Esophagus squamous epithelium (tissue), 5 donors: ENCODE measurements at regions not wholly inside any gene's neighbourhood (a gene's known extent, or its start where the extent isn't known, plus 50 kb on each side); places are given as distances from the start of the nearest gene placed in this dataset.

Source experiments
- DNase-seq: peaks from one replicate; lab custom pipeline; 2025; lab: John Stamatoyannopoulos, UW
- H3K27ac ChIP-seq, 4 donors: fragments of 200-600 bp; sonication (generic); one replicate each; pipeline ENCODE4 v1.5.1; 2016 to 2019; ENCODE audit warnings: mild to moderate bottlenecking in 1 of 4
- H3K27me3 ChIP-seq, 4 donors: fragments of 200-600 bp; sonication (generic); 1 replicate in 3 of 4; 2 replicates in 1 of 4; pipeline versions ENCODE4 v1.5.1 to v1.6.0; 2017 to 2021; ENCODE audit warnings: antibody characterized with exemption in 1 of 4
- H3K36me3 ChIP-seq, 3 donors: fragments of 200-600 bp; sonication (generic); one replicate each; pipeline ENCODE4 v1.5.1; 2016 to 2019
- H3K4me1 ChIP-seq, 3 donors: fragments of 200-600 bp; sonication (generic); one replicate each; pipeline ENCODE4 v1.5.1; 2017 to 2019
- H3K4me3 ChIP-seq, 4 donors: fragments of 200-600 bp; sonication (generic); 1 replicate in 3 of 4; 2 replicates in 1 of 4; pipeline ENCODE4 v1.5.1; 2016 to 2019; ENCODE audit warnings: mild to moderate bottlenecking in 2 of 4, moderate library complexity in 1 of 4
- H3K9me3 ChIP-seq, 3 donors: fragments of 200-600 bp; sonication (generic); one replicate each; pipeline ENCODE4 v1.5.1; 2016 to 2019
- POLR2A ChIP-seq, 4 donors: fragments of 450-650 bp; IDR thresholded peaks; one replicate each; pipeline ENCODE4 v1.6.1; 2017; ENCODE audit warnings: antibody characterized with exemption in 4 of 4, mild to moderate bottlenecking in 4 of 4, moderate library complexity in 3 of 4
- WGBS, 2 donors: methylation state at CpG; one replicate each; pipeline ENCODE4 v1.1.5; 2018; 5-methylcytosine and 5-hydroxymethylcytosine counted together
- intact Hi-C: fragments of 100-400 bp; cut with DNase I; formaldehyde crosslinking; loops from one replicate; pipeline ENCODE4 v1.15.0; 2022
- TF ChIP-seq, protein P1 (sequence below), 6 experiments: fragments of 450-650 bp in 4 of 6; fragments of 200-600 bp in 2 of 6; sonication (generic) in 2 of 6; IDR thresholded peaks; one replicate each; pipeline ENCODE4 v1.5.1; 2016 to 2019; ENCODE audit warnings: antibody characterized with exemption in 6 of 6, mild to moderate bottlenecking in 4 of 6, moderate library complexity in 4 of 6
- donor health status: DM: yes; HTN: yes; CAD: no.

DNA sequence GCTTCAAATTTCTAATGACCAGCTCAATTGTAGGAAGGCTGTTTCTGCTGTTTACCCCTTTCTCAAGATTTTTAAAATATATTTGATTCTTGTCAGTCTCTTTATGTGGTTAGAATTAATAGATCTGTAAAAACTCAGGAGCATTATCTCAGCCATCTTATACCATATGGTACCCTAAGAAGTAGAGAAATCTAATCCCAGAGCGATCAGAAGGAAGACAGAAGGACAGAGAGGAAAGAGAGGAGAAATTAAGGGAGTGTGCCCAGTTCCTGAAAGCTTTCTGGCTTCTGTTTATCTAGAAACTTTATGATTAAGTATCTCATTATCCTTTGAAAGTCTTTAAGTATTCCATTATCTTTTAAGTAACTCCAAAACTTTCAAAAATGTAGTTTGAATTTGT lies 152.1 kb upstream of the NAV3 start:
- Histone ChIP-seq H3K36me3 (no peaks in the 10 kb centered on the region), H3K4me3 (no peak overlapping the region), H3K27ac (no peak overlapping the region), H3K4me1 (peaks cover 0 to 4% (median 0%) of the 10 kb centered on the region in 3 donors), H3K27me3 (no peaks in the 10 kb centered on the region), H3K9me3 (no peaks in the 10 kb centered on the region)
- intact Hi-C loops = no loop called here
- TF ChIP-seq, protein P1, sequence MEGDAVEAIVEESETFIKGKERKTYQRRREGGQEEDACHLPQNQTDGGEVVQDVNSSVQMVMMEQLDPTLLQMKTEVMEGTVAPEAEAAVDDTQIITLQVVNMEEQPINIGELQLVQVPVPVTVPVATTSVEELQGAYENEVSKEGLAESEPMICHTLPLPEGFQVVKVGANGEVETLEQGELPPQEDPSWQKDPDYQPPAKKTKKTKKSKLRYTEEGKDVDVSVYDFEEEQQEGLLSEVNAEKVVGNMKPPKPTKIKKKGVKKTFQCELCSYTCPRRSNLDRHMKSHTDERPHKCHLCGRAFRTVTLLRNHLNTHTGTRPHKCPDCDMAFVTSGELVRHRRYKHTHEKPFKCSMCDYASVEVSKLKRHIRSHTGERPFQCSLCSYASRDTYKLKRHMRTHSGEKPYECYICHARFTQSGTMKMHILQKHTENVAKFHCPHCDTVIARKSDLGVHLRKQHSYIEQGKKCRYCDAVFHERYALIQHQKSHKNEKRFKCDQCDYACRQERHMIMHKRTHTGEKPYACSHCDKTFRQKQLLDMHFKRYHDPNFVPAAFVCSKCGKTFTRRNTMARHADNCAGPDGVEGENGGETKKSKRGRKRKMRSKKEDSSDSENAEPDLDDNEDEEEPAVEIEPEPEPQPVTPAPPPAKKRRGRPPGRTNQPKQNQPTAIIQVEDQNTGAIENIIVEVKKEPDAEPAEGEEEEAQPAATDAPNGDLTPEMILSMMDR (IDR thresholded peaks at IDR 0.05) = no peak
- no peak for TF ChIP-seq POLR2A (IDR thresholded peaks at IDR 0.05)
- DNase-seq = no peak
- 43 to 57% methylated on average over 1 of the region's 1 CpG for WGBS, 2 donors

DNA sequence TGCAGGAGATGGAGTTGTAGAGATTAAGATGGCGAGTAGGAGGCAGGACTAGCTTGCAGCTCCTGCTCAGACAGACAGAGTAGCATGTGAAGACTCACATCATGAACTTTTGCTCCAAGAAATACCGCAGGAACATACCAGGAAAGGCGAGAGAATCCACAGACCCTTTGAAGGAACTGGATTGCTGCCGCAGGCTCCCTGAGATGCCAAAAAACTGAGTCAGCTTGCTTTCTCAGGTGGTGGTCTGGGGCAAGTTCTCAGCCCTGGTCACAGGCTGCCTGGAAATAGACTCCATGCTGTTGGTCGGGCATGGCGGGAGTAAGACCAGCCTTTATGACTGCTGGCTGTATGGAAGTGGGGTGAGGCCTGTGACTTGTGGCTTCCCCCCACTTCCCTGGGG lies 163.6 kb upstream of the NAV3 start:
- intact Hi-C loops = no loop called here
- Histone ChIP-seq H3K27me3 (no peaks in the 10 kb centered on the region), H3K36me3 (no peaks in the 10 kb centered on the region), H3K4me3 (no peak overlapping the region), H3K27ac (no peak overlapping the region), H3K9me3 (no peaks in the 10 kb centered on the region), H3K4me1 (no peaks in the 10 kb centered on the region)
- DNase-seq = no peak
- 71 to 78% methylated on average over 5 to 6 of the region's 6 CpGs for WGBS, 2 donors
- TF ChIP-seq, protein P1 (IDR thresholded peaks at IDR 0.05) = no peak
- TF ChIP-seq POLR2A (IDR thresholded peaks at IDR 0.05) = no peak

DNA sequence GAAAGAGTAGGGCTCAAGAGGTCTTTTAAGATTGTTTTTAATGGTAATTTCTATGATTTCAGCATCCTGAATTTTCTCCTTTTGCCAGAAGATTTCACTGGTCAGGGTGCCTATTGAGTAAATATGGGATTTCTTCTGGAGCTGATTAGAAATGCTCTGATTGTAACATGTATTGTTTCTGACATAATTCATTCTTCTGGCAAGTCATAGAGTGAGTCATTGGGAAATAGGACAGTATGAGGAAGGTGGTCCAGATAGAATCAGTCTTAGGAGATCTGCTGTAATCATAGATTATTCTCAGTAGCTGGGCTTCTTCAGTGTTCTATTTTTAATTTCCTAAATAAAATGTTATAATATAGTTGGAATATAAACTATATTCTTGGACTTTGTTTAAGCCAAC lies 182.0 kb upstream of the NAV3 start:
- intact Hi-C loops = no loop called here
- DNase-seq = no peak
- H3K4me1 ChIP-seq = no peaks in the 10 kb centered on the region
- TF ChIP-seq, protein P1 (IDR thresholded peaks at IDR 0.05) = no peak
- TF ChIP-seq POLR2A (IDR thresholded peaks at IDR 0.05) = no peak
- H3K9me3 ChIP-seq = no peaks in the 10 kb centered on the region
- H3K4me3 ChIP-seq = no peak overlapping the region
- H3K36me3 ChIP-seq = no peaks in the 10 kb centered on the region
- no peak overlapping the region for H3K27ac ChIP-seq
- no peaks in the 10 kb centered on the region for H3K27me3 ChIP-seq

DNA sequence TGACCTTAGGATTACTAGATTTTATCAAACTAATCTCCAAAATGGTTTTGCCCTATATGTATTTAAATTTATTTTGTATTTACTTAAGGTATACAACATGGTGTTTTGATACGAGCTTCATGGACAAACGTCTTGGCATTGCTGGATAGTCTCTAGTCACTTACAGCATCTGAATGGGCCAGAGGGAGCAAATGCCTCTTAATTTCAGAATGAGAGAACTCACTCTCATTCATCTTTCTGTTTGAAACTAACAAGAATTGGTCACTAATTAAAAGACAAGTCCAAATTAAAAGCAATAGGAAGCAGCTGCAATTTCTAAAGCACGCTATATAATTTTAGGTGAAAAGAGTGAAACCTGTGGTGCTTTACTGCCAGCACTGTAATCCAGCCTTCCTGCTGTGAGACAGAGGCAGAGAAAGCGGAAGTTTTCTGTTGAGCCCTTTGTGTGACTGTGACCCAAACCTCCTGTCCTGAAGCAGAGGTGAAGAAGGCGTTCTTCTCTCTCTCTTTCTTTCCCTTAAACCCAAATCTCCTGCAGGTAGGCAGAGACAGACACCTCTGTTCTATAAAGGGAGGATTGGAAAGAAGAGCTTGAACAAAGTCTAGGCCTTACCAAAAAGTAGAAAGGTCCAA lies 184.6 kb upstream of the NAV3 start:
- H3K27ac ChIP-seq = no peak overlapping the region
- no peaks in the 10 kb centered on the region for H3K27me3 ChIP-seq
- DNase-seq = no peak
- H3K36me3 ChIP-seq = no peaks in the 10 kb centered on the region
- WGBS, 2 donors = 67 to 77% methylated on average over 5 of the region's 5 CpGs
- TF ChIP-seq, protein P1 (IDR thresholded peaks at IDR 0.05) = no peak
- TF ChIP-seq POLR2A (IDR thresholded peaks at IDR 0.05) = no peak
- no peaks in the 10 kb centered on the region for H3K4me1 ChIP-seq
- no peaks in the 10 kb centered on the region for H3K9me3 ChIP-seq
- intact Hi-C loops = no loop called here
- H3K4me3 ChIP-seq = no peak overlapping the region

DNA sequence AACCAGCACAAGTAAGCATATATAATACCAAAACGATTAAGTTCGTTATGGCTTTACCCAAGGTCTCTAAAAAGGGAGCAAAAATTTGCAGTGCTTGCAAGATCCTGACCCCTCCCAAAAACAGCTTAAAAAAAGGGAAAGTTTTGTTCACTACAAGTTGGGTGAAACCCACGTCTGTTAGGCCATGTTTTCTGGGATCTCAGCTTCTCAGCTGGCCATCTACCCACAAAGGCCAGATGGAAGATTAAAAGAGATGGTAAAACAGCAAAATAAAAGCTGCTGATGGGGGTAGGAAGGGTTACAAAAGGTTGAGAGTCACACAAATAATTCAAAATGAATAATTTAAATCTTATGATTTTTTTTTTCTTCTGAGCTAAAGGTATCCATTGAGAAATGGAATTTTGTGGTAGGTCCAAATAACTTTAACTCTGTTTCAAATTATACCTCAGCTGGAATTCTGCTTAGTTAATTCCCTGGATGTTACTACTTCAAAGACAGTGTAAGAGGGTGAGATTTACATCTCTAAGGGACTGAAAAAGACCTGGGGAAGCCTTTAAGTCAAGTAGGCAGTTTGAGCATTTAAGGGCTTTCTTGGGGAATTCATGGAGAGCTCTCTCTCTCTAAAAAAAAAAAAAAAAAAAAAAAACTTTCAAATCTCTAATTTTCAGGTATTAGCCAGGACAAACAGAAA lies 185.6 kb upstream of the NAV3 start:
- DNase-seq = no peak
- Histone ChIP-seq H3K4me1 (no peaks in the 10 kb centered on the region), H3K4me3 (no peak overlapping the region), H3K27me3 (no peaks in the 10 kb centered on the region), H3K27ac (no peak overlapping the region), H3K36me3 (no peaks in the 10 kb centered on the region), H3K9me3 (no peaks in the 10 kb centered on the region)
- intact Hi-C loops = no loop called here
- no peak for TF ChIP-seq POLR2A (IDR thresholded peaks at IDR 0.05)
- TF ChIP-seq, protein P1 (IDR thresholded peaks at IDR 0.05) = no peak
- WGBS, 2 donors = 45 to 52% methylated on average over 3 of the region's 3 CpGs
